H9 (cell line): ENCODE measurements at regions not wholly inside any gene's neighbourhood (a gene's known extent, or its start where the extent isn't known, plus 50 kb on each side); places are given as distances from the start of the nearest gene placed in this dataset.

Experiments used
- DNase-seq: peaks from one replicate; pipeline ENCODE4 v3.0.0-alpha.2; 2017
- H2AFZ ChIP-seq: one replicate; pipeline ENCODE4 v1.6.1; 2013; ENCODE audit warnings: mild to moderate bottlenecking, low read length, control low read depth, moderate library complexity
- H2AK5ac ChIP-seq: 2 replicates; pipeline ENCODE4 v1.6.1; 2013; ENCODE audit warnings: low read length, control low read depth, mixed read lengths; ENCODE audit not compliant: insufficient read length
- H2BK120ac ChIP-seq: one replicate; pipeline ENCODE4 v1.6.1; 2013; ENCODE audit warnings: low read depth, mild to moderate bottlenecking, low read length, control low read depth, inconsistent platforms; ENCODE audit not compliant: poor library complexity, severe bottlenecking
- H2BK12ac ChIP-seq: 2 replicates; pipeline ENCODE4 v1.6.1; 2013; ENCODE audit warnings: low read length, control low read depth, mixed read lengths, low read depth; ENCODE audit not compliant: insufficient read length
- H2BK15ac ChIP-seq: 2 replicates; pipeline ENCODE4 v1.6.1; 2013; ENCODE audit warnings: low read depth, low read length, control low read depth
- H2BK20ac ChIP-seq: one replicate; pipeline ENCODE4 v1.6.1; 2013; ENCODE audit warnings: low read depth, mild to moderate bottlenecking, low read length, control low read depth, inconsistent platforms; ENCODE audit not compliant: poor library complexity, severe bottlenecking
- H2BK5ac ChIP-seq: 2 replicates; pipeline ENCODE4 v1.6.1; 2013; ENCODE audit warnings: low read length, control low read depth, mixed read lengths; ENCODE audit not compliant: insufficient read length
- H3K14ac ChIP-seq: 2 replicates; pipeline ENCODE4 v1.6.1; 2013; ENCODE audit warnings: low read length, control low read depth; ENCODE audit not compliant: insufficient read depth
- H3K18ac ChIP-seq: 2 replicates; pipeline ENCODE4 v1.6.1; 2013; ENCODE audit warnings: low read depth, mild to moderate bottlenecking, mixed read lengths, low read length, control low read depth; ENCODE audit not compliant: insufficient read length
- H3K23ac ChIP-seq: 2 replicates; pipeline ENCODE4 v1.6.1; 2013; ENCODE audit warnings: low read length, control low read depth, mixed read lengths, low read depth; ENCODE audit not compliant: insufficient read length
- H3K23me2 ChIP-seq: 2 replicates; pipeline ENCODE4 v1.6.1; 2013; ENCODE audit warnings: low read depth, mild to moderate bottlenecking, mixed read lengths, low read length, control low read depth; ENCODE audit not compliant: insufficient read length, poor library complexity, severe bottlenecking
- H3K27ac ChIP-seq: 2 replicates; pipeline ENCODE4 v1.5.1; 2013; ENCODE audit warnings: low read length, control low read depth, mixed read lengths, low read depth; ENCODE audit not compliant: insufficient read length
- H3K27me3 ChIP-seq: 2 replicates; pipeline ENCODE4 v1.6.1; 2013; ENCODE audit warnings: low read length, control low read depth, inconsistent platforms; ENCODE audit not compliant: insufficient read depth
- H3K4ac ChIP-seq: 2 replicates; pipeline ENCODE4 v1.6.1; 2013; ENCODE audit warnings: low read depth, mild to moderate bottlenecking, control low read depth, inconsistent platforms, low read length, moderate library complexity
- H3K4me1 ChIP-seq: 2 replicates; pipeline ENCODE4 v1.6.1; 2013; ENCODE audit warnings: low read length, control low read depth, inconsistent platforms; ENCODE audit not compliant: insufficient read depth
- H3K4me2 ChIP-seq: 2 replicates; pipeline ENCODE4 v1.6.1; 2013; ENCODE audit warnings: low read length, control low read depth, mixed read lengths; ENCODE audit not compliant: insufficient read length, insufficient read depth
- H3K56ac ChIP-seq: 2 replicates; pipeline ENCODE4 v1.6.1; 2013; ENCODE audit warnings: low read depth, mild to moderate bottlenecking, mixed read lengths, low read length, control low read depth; ENCODE audit not compliant: insufficient read length
- H3K79me1 ChIP-seq: 2 replicates; pipeline ENCODE4 v1.6.1; 2013; ENCODE audit warnings: low read depth, mild to moderate bottlenecking, moderate library complexity, low read length, control low read depth, inconsistent platforms; ENCODE audit not compliant: insufficient read depth, poor library complexity, severe bottlenecking
- H3K79me2 ChIP-seq: 2 replicates; pipeline ENCODE4 v1.6.1; 2013; ENCODE audit warnings: low read length, control low read depth, inconsistent platforms; ENCODE audit not compliant: insufficient read depth
- H3K9ac ChIP-seq: 2 replicates; pipeline ENCODE4 v1.6.1; 2013; ENCODE audit warnings: low read length, control low read depth, mixed read lengths; ENCODE audit not compliant: insufficient read length; ENCODE audit errors: extremely low read depth
- H3K9me3 ChIP-seq: one replicate; pipeline ENCODE4 v1.6.1; 2013; ENCODE audit warnings: low read depth, low read length, inconsistent platforms; ENCODE audit not compliant: control insufficient read depth
- H3T11ph ChIP-seq: one replicate; pipeline ENCODE4 v1.6.1; 2013; ENCODE audit warnings: mild to moderate bottlenecking, low read length, control low read depth, inconsistent platforms
- H4K20me1 ChIP-seq: one replicate; pipeline ENCODE4 v1.6.1; 2013; ENCODE audit not compliant: control insufficient read depth, insufficient read length, insufficient read depth
- H4K5ac ChIP-seq: 2 replicates; pipeline ENCODE4 v1.6.1; 2013; ENCODE audit warnings: low read depth, mild to moderate bottlenecking, mixed read lengths, low read length, control low read depth; ENCODE audit not compliant: insufficient read length
- H4K8ac ChIP-seq: replicated peaks from 2 replicates; pipeline ENCODE4 v1.6.1; 2013; ENCODE audit warnings: low read length, control low read depth, mixed read lengths, low read depth; ENCODE audit not compliant: insufficient read length
- H4K91ac ChIP-seq: 2 replicates; pipeline ENCODE4 v1.6.1; 2013; ENCODE audit warnings: low read depth, mild to moderate bottlenecking, moderate library complexity, mixed read lengths, low read length, control low read depth; ENCODE audit not compliant: insufficient read length
- H3K27ac Mint-ChIP-seq, 3 experiments: 2 replicates in 2 of 3; 3 replicates in 1 of 3; pipeline ENCODE4 v1.8.0; 2020 to 2021; ENCODE audit warnings: mixed read lengths in 3 of 3, mild to moderate bottlenecking in 1 of 3, moderate library complexity in 1 of 3
- H3K27me3 Mint-ChIP-seq: 2 replicates; pipeline ENCODE4 v1.8.0; 2021; ENCODE audit warnings: low read depth, mild to moderate bottlenecking, moderate library complexity, mixed read lengths
- H3K36me3 Mint-ChIP-seq, 3 experiments: 2 replicates in 2 of 3; 3 replicates in 1 of 3; pipeline ENCODE4 v1.8.0; 2020 to 2021; ENCODE audit warnings: low read depth in 3 of 3, mixed read lengths in 3 of 3; ENCODE audit not compliant: insufficient read depth in 1 of 3
- H3K4me1 Mint-ChIP-seq, 2 experiments: 2 replicates each; pipeline ENCODE4 v1.8.0; 2020; ENCODE audit warnings: mixed read lengths in 2 of 2
- H3K4me3 Mint-ChIP-seq, 2 experiments: 2 replicates in 1 of 2; 3 replicates in 1 of 2; pipeline ENCODE4 v1.8.0; 2020 to 2021; ENCODE audit warnings: mild to moderate bottlenecking in 2 of 2, mixed read lengths in 2 of 2, moderate library complexity in 1 of 2
- H3K9me3 Mint-ChIP-seq, 2 experiments: 2 replicates in 1 of 2; 3 replicates in 1 of 2; pipeline ENCODE4 v1.8.0; 2020; ENCODE audit warnings: mild to moderate bottlenecking in 2 of 2, mixed read lengths in 2 of 2, moderate library complexity in 1 of 2
- WGBS: extraction: QIAGEN DNeasy Blood & Tissue Kit; methylation state at CpG from one replicate; pipeline ENCODE4 v1.1.7; 2013; ENCODE audit warnings: missing lambda C conversion rate, low lambda C conversion rate, mixed read lengths; ENCODE audit not compliant: insufficient read length; ENCODE audit errors: extremely low coverage; 5-methylcytosine and 5-hydroxymethylcytosine counted together
- TF ChIP-seq, protein P1 (sequence below): fragments of 200-600 bp; sonication (generic); conservative IDR thresholded peaks from 3 replicates; pipeline ENCODE4 v1.8.0; 2021; ENCODE audit warnings: antibody characterized with exemption, mild to moderate bottlenecking

DNA sequence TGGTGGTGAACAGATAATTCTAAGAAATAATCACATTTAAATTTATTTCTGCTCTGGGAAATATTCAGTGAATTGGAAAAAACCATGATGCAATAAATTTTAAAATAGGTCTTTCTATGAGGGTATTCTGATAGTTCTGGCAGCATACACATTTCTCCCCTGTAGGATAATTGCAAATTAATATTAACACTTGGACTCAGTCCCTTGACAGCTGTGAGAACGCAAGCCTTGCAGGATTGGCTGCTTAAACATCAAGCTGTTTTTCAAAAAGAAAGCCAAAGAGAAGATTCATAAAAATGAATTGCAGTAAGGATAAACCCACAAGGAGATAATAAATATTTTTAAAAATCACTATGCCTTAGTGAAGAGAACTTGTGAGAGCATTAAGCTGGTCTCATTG lies 180.0 kb downstream of the MTRR start:
- Histone ChIP-seq H2BK12ac (no peak overlapping the region), H3K4ac (no peak overlapping the region), H3K4me1 (no peaks in the 10 kb centered on the region), H3K4me2 (no peak overlapping the region), H3K79me2 (no peaks in the 10 kb centered on the region), H3K18ac (no peak overlapping the region), H2AFZ (no peak overlapping the region), H2BK120ac (no peak overlapping the region), H2BK5ac (no peak overlapping the region), H4K20me1 (no peaks in the 10 kb centered on the region), H4K8ac (no peak overlapping the region), H3K23me2 (no peaks in the 10 kb centered on the region), H3K56ac (no peak overlapping the region), H3K79me1 (no peaks in the 10 kb centered on the region), H3K27me3 (no peaks in the 10 kb centered on the region), H2BK15ac (no peak overlapping the region), H4K91ac (no peak overlapping the region), H3K14ac (no peak overlapping the region), H2BK20ac (no peak overlapping the region), H3K9me3 (no peaks in the 10 kb centered on the region), H3K9ac (no peak overlapping the region), H3K23ac (no peak overlapping the region), H3K27ac (no peak overlapping the region), H2AK5ac (no peak overlapping the region), H4K5ac (no peak overlapping the region), H3T11ph (no peak overlapping the region)
- Mint-ChIP-seq H3K27me3 (peaks cover 2% of the 10 kb centered on the region), H3K36me3 (peaks cover 0 to 12% (median 3%) of the 10 kb centered on the region in 3 experiments; a peak in 2 of 7 replicates), H3K27ac (no peak overlapping the region), H3K4me1 (peaks cover 11 to 15% of the 10 kb centered on the region in 2 experiments), H3K4me3 (no peak overlapping the region), H3K9me3 (peaks cover 6 to 9% of the 10 kb centered on the region in 2 experiments; a peak in 4 of 5 replicates)
- TF ChIP-seq, protein P1, sequence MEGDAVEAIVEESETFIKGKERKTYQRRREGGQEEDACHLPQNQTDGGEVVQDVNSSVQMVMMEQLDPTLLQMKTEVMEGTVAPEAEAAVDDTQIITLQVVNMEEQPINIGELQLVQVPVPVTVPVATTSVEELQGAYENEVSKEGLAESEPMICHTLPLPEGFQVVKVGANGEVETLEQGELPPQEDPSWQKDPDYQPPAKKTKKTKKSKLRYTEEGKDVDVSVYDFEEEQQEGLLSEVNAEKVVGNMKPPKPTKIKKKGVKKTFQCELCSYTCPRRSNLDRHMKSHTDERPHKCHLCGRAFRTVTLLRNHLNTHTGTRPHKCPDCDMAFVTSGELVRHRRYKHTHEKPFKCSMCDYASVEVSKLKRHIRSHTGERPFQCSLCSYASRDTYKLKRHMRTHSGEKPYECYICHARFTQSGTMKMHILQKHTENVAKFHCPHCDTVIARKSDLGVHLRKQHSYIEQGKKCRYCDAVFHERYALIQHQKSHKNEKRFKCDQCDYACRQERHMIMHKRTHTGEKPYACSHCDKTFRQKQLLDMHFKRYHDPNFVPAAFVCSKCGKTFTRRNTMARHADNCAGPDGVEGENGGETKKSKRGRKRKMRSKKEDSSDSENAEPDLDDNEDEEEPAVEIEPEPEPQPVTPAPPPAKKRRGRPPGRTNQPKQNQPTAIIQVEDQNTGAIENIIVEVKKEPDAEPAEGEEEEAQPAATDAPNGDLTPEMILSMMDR: no peak
- WGBS: no CpG with 5 or more reads among the region's 1 CpG
- DNase-seq: no peak
